ENCODE measurements at regions not wholly inside any gene's neighbourhood (a gene's known extent, or its start where the extent isn't known, plus 50 kb on each side); places are given as distances from the start of the nearest gene placed in this dataset.

- TF ChIP-seq POLR2AphosphoS5 (IDR thresholded peaks at IDR 0.05; ENCODE audit: low read depth, low read length): no peak
- TF ChIP-seq SIN3A (IDR thresholded peaks at IDR 0.05; ENCODE audit: borderline replicate concordance, insufficient read depth, low read length): no peak
- no peak for TF ChIP-seq FOXP2 (optimal IDR thresholded peaks at IDR 0.05; ENCODE audit: borderline replicate concordance, extremely low read depth, extremely low read length, insufficient read depth)
- no peak for TF ChIP-seq TAF1 (IDR thresholded peaks at IDR 0.05; ENCODE audit: borderline replicate concordance, insufficient read depth, low read length)
- no peak for TF ChIP-seq REST (IDR thresholded peaks at IDR 0.05; ENCODE audit: insufficient read depth in 1 of 2, low read depth in 2 of 2, low read length in 2 of 2)
These were observed 477.9 kb downstream of the TMEM38B start for GRCh38 chr9:106172265-106172664.

- TF ChIP-seq FOXP2 (optimal IDR thresholded peaks at IDR 0.05; ENCODE audit: borderline replicate concordance, extremely low read depth, extremely low read length, insufficient read depth) (no peak), POLR2AphosphoS5 (IDR thresholded peaks at IDR 0.05; ENCODE audit: low read depth, low read length) (no peak), REST (IDR thresholded peaks at IDR 0.05; ENCODE audit: insufficient read depth in 1 of 2, low read depth in 2 of 2, low read length in 2 of 2) (no peak), TAF1 (IDR thresholded peaks at IDR 0.05; ENCODE audit: borderline replicate concordance, insufficient read depth, low read length) (no peak), SIN3A (IDR thresholded peaks at IDR 0.05; ENCODE audit: borderline replicate concordance, insufficient read depth, low read length) (no peak)
These were observed 480.0 kb downstream of the TMEM38B start for GRCh38 chr9:106174346-106174745.

GRCh38 chr9:106177216-106177615 lies 482.9 kb downstream of the TMEM38B start:
- TF ChIP-seq TAF1 (IDR thresholded peaks at IDR 0.05; ENCODE audit: borderline replicate concordance, insufficient read depth, low read length) (no peak), SIN3A (IDR thresholded peaks at IDR 0.05; ENCODE audit: borderline replicate concordance, insufficient read depth, low read length) (no peak), REST (IDR thresholded peaks at IDR 0.05; ENCODE audit: insufficient read depth in 1 of 2, low read depth in 2 of 2, low read length in 2 of 2) (no peak)

- no peak for TF ChIP-seq TAF1 (IDR thresholded peaks at IDR 0.05; ENCODE audit: borderline replicate concordance, insufficient read depth, low read length)
- no peak for TF ChIP-seq SIN3A (IDR thresholded peaks at IDR 0.05; ENCODE audit: borderline replicate concordance, insufficient read depth, low read length)
- TF ChIP-seq FOXP2 (optimal IDR thresholded peaks at IDR 0.05; ENCODE audit: borderline replicate concordance, extremely low read depth, extremely low read length, insufficient read depth): no peak
- TF ChIP-seq REST (IDR thresholded peaks at IDR 0.05; ENCODE audit: insufficient read depth in 1 of 2, low read depth in 2 of 2, low read length in 2 of 2): no peak
- TF ChIP-seq POLR2AphosphoS5 (IDR thresholded peaks at IDR 0.05; ENCODE audit: low read depth, low read length): no peak
These were observed 484.9 kb downstream of the TMEM38B start for GRCh38 chr9:106179191-106179590.

GRCh38 chr9:106207298-106207697 lies 513.0 kb downstream of the TMEM38B start:
- no peak for TF ChIP-seq POLR2AphosphoS5 (IDR thresholded peaks at IDR 0.05; ENCODE audit: low read depth, low read length)
- no peak for TF ChIP-seq FOXP2 (optimal IDR thresholded peaks at IDR 0.05; ENCODE audit: borderline replicate concordance, extremely low read depth, extremely low read length, insufficient read depth)
- no peak for TF ChIP-seq TAF1 (IDR thresholded peaks at IDR 0.05; ENCODE audit: borderline replicate concordance, insufficient read depth, low read length)
- no peak for TF ChIP-seq REST (IDR thresholded peaks at IDR 0.05; ENCODE audit: insufficient read depth in 1 of 2, low read depth in 2 of 2, low read length in 2 of 2)
- TF ChIP-seq SIN3A (IDR thresholded peaks at IDR 0.05; ENCODE audit: borderline replicate concordance, insufficient read depth, low read length): no peak

Measured in PFSK-1 (cell line).